ENCODE measurements at regions not wholly inside any gene's neighbourhood (a gene's known extent, or its start where the extent isn't known, plus 50 kb on each side); places are given as distances from the start of the nearest gene placed in this dataset.

GRCh38 chr5:97542469-97542868, 359.4 kb upstream of the RIOK2 start:
- no peak for TF ChIP-seq CTCF (IDR thresholded peaks at IDR 0.05)
- TF ChIP-seq POLR2AphosphoS5 (IDR thresholded peaks at IDR 0.05; ENCODE audit: insufficient read depth in 1 of 2, low read depth in 1 of 2): no peak
- TF ChIP-seq POLR2A (IDR thresholded peaks at IDR 0.05): no peak
